ENCODE measurements at regions not wholly inside any gene's neighbourhood (a gene's known extent, or its start where the extent isn't known, plus 50 kb on each side); places are given as distances from the start of the nearest gene placed in this dataset.

- TF ChIP-seq POLR2A (IDR thresholded peaks at IDR 0.05; ENCODE audit: control extremely low read depth in 1 of 2, low read depth in 2 of 2, low read length in 2 of 2) (no peak), SRF (IDR thresholded peaks at IDR 0.05; ENCODE audit: low read depth, low read length) (no peak), POLR2AphosphoS5 (IDR thresholded peaks at IDR 0.05; ENCODE audit: low read depth, low read length) (no peak), BACH1 (IDR thresholded peaks at IDR 0.05; ENCODE audit: low read length) (no peak), CHD2 (IDR thresholded peaks at IDR 0.05; ENCODE audit: low read length) (no peak), RFX5 (IDR thresholded peaks at IDR 0.05; ENCODE audit: borderline replicate concordance, low read depth, low read length) (no peak)
These were observed 322.0 kb downstream of the TMA16 start for GRCh38 chr4:163816494-163816893.

All from H1 (cell line).